ENCODE measurements at regions not wholly inside any gene's neighbourhood (a gene's known extent, or its start where the extent isn't known, plus 50 kb on each side); places are given as distances from the start of the nearest gene placed in this dataset.

DNA sequence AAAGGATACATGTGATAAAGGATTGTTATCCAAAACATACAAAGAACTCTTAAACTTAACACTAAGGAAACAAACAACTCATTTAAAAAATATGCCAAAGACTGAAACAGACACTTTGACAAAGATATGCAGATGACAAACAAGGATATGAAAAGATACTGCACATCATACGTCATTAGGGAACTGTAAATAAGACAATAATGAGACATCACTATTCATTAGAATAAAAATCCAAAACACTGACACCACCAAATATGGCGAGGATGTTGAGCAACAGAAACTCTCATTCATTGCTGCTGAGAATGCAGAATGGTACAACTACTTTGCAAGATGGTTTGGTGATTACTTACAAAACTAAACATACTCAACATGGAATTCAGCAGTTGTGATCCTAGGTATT, 156.5 kb upstream of the FOXA2 start:
- DNase-seq, result no peak

DNA sequence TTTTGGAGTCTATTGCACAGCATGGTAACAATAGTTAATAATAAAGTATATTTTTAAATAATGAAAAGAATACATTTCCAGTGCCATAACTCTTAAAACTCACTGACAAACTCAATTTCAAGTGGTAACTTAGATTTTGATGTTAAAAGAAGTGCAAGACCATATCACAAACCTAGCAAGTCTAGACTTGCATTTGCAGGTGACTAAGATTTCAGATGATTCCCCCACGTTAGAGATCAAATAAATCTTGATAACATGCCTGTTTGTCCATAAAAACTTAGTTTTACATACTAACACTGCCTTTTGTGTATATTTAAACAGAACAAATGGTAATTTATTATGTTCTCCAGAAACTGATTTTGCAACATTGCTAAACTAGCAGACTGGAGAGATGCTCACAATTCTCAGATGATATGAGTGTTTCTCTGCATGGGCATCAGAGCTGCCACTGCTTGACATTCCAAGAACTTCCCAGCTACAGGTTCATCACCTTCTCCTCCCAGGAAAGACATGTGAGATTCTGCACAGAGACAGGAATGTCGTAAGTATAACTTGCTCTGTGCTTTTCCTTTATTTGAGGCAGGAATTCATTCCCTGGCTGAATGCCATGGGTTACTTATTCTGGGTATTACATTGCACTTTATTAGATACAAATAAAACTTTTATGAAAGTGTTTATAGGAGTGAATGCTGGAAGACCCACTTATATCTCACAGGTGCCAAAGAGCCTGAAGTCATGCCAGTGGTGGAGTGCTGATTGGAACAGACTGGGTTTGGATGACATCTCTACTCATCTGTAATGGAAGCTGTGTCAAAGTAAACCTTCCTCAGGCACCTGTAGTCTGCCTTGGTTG, 160.2 kb upstream of the FOXA2 start:
- DNase-seq, result no peak

- DNase-seq, result no peak
Measured at GRCh38 chr20:22745194-22745500, 160.8 kb upstream of the FOXA2 start.

DNA sequence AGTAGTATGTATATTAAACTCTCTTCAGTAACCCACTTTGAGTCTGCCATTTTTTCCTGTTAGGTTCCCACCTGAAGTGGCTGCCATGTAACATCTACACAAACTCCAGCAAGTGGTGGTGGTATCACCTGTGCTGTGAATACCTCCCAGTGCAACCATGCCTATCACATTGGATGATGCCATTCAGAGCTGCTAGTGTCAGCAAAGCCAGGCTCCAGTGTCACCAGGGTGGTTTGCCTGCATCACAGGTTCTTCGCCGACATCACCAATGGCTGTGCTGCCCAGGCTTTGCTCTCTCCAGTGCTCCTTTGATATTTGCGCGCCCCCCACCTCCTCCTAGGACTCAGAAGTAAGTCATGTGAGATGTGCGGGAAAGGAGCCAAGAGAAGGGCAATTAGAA, 162.6 kb upstream of the FOXA2 start:
- no peak for DNase-seq

- no peak for DNase-seq
Measured at GRCh38 chr20:22752324-22752723, 168.0 kb upstream of the FOXA2 start.

GRCh38 chr20:22757424-22758183, 173.2 kb upstream of the FOXA2 start:
- DNase-seq, result no peak

- no peak for DNase-seq
Measured at GRCh38 chr20:22758815-22759214, 174.4 kb upstream of the FOXA2 start.

GRCh38 chr20:22762576-22763256, 178.3 kb upstream of the FOXA2 start:
- DNase-seq, result no peak

GRCh38 chr20:22763257-22763906, 179.0 kb upstream of the FOXA2 start:
- no peak for DNase-seq

DNA sequence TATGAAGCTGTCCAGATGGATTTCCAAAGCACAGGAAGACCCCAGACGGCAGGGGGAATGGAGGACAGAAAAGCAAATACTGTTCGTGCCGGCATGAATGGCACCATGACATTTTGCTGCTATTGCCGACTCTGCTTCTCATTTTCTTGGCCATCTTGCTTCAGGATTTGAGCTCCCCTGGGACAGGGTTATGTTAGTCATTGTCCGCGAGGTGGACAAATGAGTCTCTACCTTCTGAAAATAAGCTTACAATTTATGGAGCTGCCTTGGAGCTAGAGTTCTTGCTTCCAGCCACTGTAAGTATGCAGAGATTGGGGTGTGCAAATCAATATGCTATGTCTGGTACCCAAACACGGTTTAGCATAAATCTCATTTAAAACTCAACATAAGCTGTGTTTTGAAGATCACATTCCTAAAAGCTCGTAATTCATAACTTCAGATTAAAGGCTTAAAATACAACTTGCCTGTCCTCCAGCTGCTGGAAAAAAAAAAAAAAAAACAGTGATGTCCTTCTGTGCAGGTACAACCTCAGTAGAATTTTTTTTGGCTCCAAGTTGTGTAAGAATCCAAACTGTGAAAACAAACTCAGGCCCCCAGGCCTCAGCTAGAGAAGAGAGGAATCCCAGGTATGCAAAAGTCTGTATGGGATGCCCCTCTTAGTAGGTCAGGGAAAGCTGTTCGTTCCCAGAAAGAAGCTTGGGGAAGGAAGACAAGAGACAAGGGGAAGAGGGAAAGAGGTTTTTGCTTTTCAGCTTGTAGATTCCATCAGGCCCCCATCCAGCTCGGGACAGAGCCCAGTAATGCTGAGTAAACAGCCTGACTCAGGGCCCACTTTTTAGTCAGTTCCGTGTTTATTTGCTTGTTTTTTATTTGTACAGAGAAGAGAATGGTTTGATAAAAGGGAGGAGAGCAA, 184.2 kb upstream of the FOXA2 start:
- no peak for DNase-seq

DNA sequence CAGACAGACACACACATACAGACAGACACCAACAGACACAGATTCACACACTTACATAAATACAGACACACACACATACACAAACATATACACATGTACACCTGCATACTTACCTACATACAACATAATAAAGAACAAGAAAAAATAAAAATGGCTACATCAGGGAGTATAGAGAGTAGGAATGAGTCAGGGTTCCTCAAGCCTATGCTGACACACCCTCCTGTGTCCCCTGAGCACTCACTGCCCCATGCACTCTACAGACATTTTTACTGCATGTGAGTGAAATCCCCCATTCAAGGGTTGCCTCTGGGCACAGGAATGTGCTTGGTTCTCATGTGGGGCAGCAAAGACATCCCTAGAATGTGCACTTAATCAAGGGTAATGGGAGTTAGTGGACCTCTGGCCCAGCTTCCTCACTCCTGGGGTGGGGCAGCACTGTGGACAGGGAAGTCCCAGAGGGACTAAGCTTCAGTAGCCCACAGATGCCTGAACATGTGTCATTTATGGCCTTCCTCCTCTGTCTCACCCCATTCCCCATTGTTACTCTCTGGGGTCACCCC, 185.9 kb upstream of the FOXA2 start:
- no peak for DNase-seq

GRCh38 chr20:22771706-22772105, 187.3 kb upstream of the FOXA2 start:
- no peak for DNase-seq

- no peak for DNase-seq
Measured at GRCh38 chr20:22773344-22773743, 189.0 kb upstream of the FOXA2 start.

GRCh38 chr20:22775256-22775655, 190.9 kb upstream of the FOXA2 start:
- DNase-seq, result no peak

GRCh38 chr20:22775671-22776139, 191.3 kb upstream of the FOXA2 start:
- no peak for DNase-seq

GRCh38 chr20:22776369-22776768, 192.0 kb upstream of the FOXA2 start:
- no peak for DNase-seq

GRCh38 chr20:22779878-22780277, 195.5 kb upstream of the FOXA2 start:
- no peak for DNase-seq

GRCh38 chr20:22781869-22782268, 197.5 kb upstream of the FOXA2 start:
- no peak for DNase-seq

- no peak for DNase-seq
Measured at GRCh38 chr20:22789676-22790075, 205.3 kb upstream of the FOXA2 start.

DNA sequence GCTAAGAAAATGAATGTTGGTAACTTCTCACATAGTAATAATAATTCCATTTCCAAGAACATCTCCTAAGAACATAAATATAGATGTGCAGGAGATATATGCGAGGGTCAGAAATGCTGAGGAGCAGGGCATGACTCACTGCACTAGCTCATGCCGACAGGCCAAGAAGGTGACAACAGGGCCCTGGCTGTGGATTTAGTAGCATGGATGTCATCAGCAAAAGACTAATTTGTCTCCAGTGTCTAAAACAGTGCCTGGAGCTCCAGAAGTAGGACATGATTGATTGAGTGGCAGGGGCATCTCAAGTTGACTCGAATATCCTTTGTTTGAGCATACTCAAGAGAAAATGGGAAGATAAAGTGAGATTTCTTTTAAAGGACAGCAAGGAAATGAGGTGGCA, 207.0 kb upstream of the FOXA2 start:
- DNase-seq, result no peak

DNA sequence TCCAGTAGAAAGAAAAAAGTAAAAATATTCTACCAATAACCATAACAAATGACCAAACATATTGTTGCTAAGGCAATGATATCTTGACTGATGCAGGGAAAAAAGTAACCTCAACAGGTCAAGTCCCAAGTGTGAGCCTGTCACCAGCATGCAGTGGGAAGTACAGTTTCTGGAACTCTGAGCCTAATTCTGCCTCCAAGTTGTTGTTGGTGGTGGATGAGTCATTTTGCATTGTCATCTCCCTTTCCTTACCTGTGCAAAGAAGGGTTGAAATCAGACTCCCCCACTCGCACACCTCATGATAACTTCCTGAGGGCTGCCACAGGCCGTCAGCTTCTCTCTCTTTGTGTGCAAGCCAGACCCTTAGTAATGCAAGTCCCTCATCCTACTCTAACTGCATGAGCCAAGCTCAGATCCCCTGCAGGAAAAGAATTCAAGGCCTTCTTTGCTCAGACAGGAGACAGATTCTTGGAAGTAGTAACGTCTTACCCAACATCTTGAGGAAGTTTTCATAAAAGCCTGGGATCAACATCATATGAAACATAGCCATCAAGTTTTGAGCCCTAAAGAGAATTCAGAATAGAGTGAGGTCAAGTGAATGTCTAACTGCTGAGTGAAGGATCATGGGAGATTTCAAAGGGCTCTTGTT, 207.6 kb upstream of the FOXA2 start:
- no peak for DNase-seq

All from C1 segment of cervical spinal cord (tissue), 14 donors.